ENCODE measurements at regions not wholly inside any gene's neighbourhood (a gene's known extent, or its start where the extent isn't known, plus 50 kb on each side); places are given as distances from the start of the nearest gene placed in this dataset.

DNA sequence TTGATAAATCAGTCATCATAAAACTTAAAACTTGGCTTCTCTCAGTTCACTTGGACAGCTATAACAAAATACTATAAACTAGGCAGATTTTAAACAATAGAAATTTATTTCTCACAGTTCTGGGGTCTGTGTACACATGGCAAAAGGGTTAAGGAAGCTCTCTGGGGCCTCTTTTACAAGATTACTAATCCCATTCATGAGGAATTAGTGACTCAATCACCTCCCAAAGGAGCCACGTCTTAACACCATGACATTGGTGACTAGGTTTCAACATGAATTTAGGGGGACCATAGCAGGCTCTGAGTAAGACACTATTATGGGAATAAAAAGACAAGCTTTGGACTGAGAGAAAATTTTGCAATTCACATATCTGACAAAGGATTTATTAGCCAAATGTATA lies 436.5 kb downstream of the PDZRN4 start:
- Histone ChIP-seq H3K9me3 (ENCODE audit: control insufficient read depth in 1 of 2, low read length in 2 of 2) (peaks cover 0 to 10% of the 10 kb centered on the region in 2 donors), H3K27me3 (ENCODE audit: low read depth, low read length) (no peaks in the 10 kb centered on the region), H3K4me1 (ENCODE audit: control insufficient read depth in 1 of 2, insufficient read depth in 2 of 2, low read length in 2 of 2) (no peaks in the 10 kb centered on the region), H3K36me3 (ENCODE audit: control insufficient read depth in 1 of 2, insufficient read depth in 2 of 2, low read length in 2 of 2) (no peaks in the 10 kb centered on the region), H3K27ac (ENCODE audit: low read length) (no peak overlapping the region), H3K4me3 (ENCODE audit: low read depth in 1 of 2, low read length in 2 of 2) (no peak overlapping the region)
